ENCODE measurements at regions not wholly inside any gene's neighbourhood (a gene's known extent, or its start where the extent isn't known, plus 50 kb on each side); places are given as distances from the start of the nearest gene placed in this dataset.

DNA sequence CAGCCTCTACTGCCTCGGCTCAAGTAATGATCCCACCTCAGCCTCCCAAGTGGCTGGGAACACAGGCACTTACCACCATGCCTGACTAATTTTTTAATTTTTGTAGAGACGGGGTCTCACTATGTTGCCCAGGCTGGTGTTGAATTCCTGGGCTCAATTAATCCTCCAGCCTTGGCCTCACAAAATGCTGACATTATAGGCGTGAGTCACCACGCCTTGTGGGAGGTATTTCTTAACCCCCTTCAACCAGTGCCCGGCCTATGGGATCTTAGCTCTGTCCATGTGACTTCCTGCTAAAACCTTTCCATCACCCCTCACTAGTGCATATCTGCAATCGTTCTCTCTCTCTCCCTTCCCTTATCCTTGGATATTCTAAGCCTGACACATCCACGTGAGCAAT, 86.4 kb downstream of the FOXD2 start:
- ATAC-seq (ENCODE audit: low read depth) (no peak), DNase-seq (no peak)
- POLR2A ChIA-PET: no interaction called here
- Mint-ChIP-seq H3K27ac (no peak overlapping the region), H3K9me3 (ENCODE audit: insufficient read depth) (peaks cover 5% of the 10 kb centered on the region), H3K4me1 (no peaks in the 10 kb centered on the region), H3K4me3 (no peak overlapping the region), H3K27me3 (peaks cover 50% of the 10 kb centered on the region)
- 79% methylated on average over 4 of the region's 7 CpGs for WGBS (ENCODE audit: insufficient coverage)
- CTCF ChIA-PET: no interaction called here
- H3K9me3 ChIP-seq (ENCODE audit: control extremely low read depth in 1 of 3, control insufficient read depth in 2 of 3, insufficient read depth in 1 of 3, low read length in 2 of 3): peaks cover 0 to 6% (median 4%) of the 10 kb centered on the region in 3 donors
- no peak overlapping the region for H3K9ac ChIP-seq (ENCODE audit: low read length)
- no peak overlapping the region for H2AFZ ChIP-seq (ENCODE audit: insufficient read depth, low read depth, low read length, poor library complexity, severe bottlenecking)
- no peaks in the 10 kb centered on the region for H4K20me1 ChIP-seq (ENCODE audit: control insufficient read depth, insufficient read depth, low read length, poor library complexity, severe bottlenecking)
- H3K27ac ChIP-seq (ENCODE audit: low read length in 2 of 2): no peak overlapping the region
- peaks cover 0 to 16% (median 3%) of the 10 kb centered on the region in 4 experiments for H3K27me3 ChIP-seq (replicated peaks in 1 of 4; ENCODE audit: control extremely low read depth in 1 of 4, control insufficient read depth in 3 of 4, insufficient read depth in 4 of 4, low read length in 3 of 4)
- intact Hi-C loops (cut with micrococcal nuclease): no loop called here
- no peak overlapping the region for H3K4me3 ChIP-seq (ENCODE audit: control extremely low read depth in 1 of 5, extremely low read depth in 1 of 5, insufficient read depth in 1 of 5, low read depth in 2 of 5, low read length in 4 of 5)
- no peak overlapping the region for H3K4me2 ChIP-seq (replicated peaks; ENCODE audit: low read depth, low read length, poor library complexity, severe bottlenecking)
- H3K4me1 ChIP-seq (ENCODE audit: control insufficient read depth in 2 of 2, insufficient read depth in 2 of 2, low read length in 2 of 2): no peaks in the 10 kb centered on the region
- TF ChIP-seq EZH2 (IDR thresholded peaks at IDR 0.05; ENCODE audit: borderline replicate concordance, insufficient read depth, low read depth, low read length, poor library complexity, severe bottlenecking): no peak
- TF ChIP-seq, protein P1, sequence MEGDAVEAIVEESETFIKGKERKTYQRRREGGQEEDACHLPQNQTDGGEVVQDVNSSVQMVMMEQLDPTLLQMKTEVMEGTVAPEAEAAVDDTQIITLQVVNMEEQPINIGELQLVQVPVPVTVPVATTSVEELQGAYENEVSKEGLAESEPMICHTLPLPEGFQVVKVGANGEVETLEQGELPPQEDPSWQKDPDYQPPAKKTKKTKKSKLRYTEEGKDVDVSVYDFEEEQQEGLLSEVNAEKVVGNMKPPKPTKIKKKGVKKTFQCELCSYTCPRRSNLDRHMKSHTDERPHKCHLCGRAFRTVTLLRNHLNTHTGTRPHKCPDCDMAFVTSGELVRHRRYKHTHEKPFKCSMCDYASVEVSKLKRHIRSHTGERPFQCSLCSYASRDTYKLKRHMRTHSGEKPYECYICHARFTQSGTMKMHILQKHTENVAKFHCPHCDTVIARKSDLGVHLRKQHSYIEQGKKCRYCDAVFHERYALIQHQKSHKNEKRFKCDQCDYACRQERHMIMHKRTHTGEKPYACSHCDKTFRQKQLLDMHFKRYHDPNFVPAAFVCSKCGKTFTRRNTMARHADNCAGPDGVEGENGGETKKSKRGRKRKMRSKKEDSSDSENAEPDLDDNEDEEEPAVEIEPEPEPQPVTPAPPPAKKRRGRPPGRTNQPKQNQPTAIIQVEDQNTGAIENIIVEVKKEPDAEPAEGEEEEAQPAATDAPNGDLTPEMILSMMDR (IDR thresholded peaks at IDR 0.05): no peak
- no peaks in the 10 kb centered on the region for H3K79me2 ChIP-seq (ENCODE audit: control insufficient read depth, insufficient read depth, low read length)
- H3K36me3 ChIP-seq (replicated peaks in 1 of 2; ENCODE audit: control extremely low read depth in 1 of 2, control insufficient read depth in 1 of 2, extremely low read depth in 1 of 2, insufficient read depth in 2 of 2, low read length in 1 of 2): no peaks in the 10 kb centered on the region

DNA sequence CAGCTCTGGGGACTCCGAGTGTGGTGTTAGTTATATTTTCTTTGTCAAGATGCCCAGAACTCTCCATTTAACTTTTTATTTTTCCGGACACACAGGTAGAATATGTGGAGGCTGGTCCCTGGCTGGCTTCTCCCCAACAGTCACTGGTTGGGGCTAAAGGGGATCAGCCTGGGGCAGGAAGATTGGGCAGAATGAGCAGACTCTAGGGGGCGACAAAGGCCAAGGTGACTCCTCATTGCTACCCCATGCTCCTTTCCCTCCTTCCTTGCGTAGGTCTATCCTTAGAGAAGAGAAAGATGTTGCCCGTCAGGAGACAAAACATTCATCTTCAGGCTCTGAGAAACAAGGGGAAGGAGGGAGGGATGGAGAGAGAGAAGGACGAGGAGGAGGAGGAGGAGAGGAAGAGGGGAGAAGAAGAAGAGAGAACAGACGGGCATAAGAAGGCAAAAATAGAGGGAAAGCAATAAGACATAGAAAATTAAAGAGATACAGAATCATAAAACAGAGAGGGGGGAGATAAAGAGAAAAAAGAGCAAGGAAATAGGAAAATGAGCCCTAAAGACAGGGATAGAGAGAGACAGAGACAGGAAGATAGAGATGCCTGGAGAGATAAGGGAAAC, 89.9 kb downstream of the FOXD2 start:
- TF ChIP-seq, protein P1 (IDR thresholded peaks at IDR 0.05): no peak
- intact Hi-C loops (cut with micrococcal nuclease): no loop called here
- Histone ChIP-seq H3K4me1 (ENCODE audit: control insufficient read depth in 2 of 2, insufficient read depth in 2 of 2, low read length in 2 of 2) (no peaks in the 10 kb centered on the region), H3K9ac (ENCODE audit: low read length) (no peak overlapping the region), H3K79me2 (ENCODE audit: control insufficient read depth, insufficient read depth, low read length) (no peaks in the 10 kb centered on the region), H3K9me3 (ENCODE audit: control extremely low read depth in 1 of 3, control insufficient read depth in 2 of 3, insufficient read depth in 1 of 3, low read length in 2 of 3) (peaks cover 2 to 10% (median 10%) of the 10 kb centered on the region in 3 donors), H3K36me3 (replicated peaks in 1 of 2; ENCODE audit: control extremely low read depth in 1 of 2, control insufficient read depth in 1 of 2, extremely low read depth in 1 of 2, insufficient read depth in 2 of 2, low read length in 1 of 2) (no peaks in the 10 kb centered on the region), H2AFZ (ENCODE audit: insufficient read depth, low read depth, low read length, poor library complexity, severe bottlenecking) (no peak overlapping the region), H4K20me1 (ENCODE audit: control insufficient read depth, insufficient read depth, low read length, poor library complexity, severe bottlenecking) (no peaks in the 10 kb centered on the region), H3K27ac (ENCODE audit: low read length in 2 of 2) (no peak overlapping the region), H3K4me2 (replicated peaks; ENCODE audit: low read depth, low read length, poor library complexity, severe bottlenecking) (no peak overlapping the region), H3K27me3 (replicated peaks in 1 of 4; ENCODE audit: control extremely low read depth in 1 of 4, control insufficient read depth in 3 of 4, insufficient read depth in 4 of 4, low read length in 3 of 4) (peaks cover 0 to 16% (median 5%) of the 10 kb centered on the region in 4 experiments), H3K4me3 (ENCODE audit: control extremely low read depth in 1 of 5, extremely low read depth in 1 of 5, insufficient read depth in 1 of 5, low read depth in 2 of 5, low read length in 4 of 5) (no peak overlapping the region)
- H3K27me3 Mint-ChIP-seq: peaks cover 66% of the 10 kb centered on the region
- 94% methylated on average over 2 of the region's 7 CpGs for WGBS (ENCODE audit: insufficient coverage)
- H3K9me3 Mint-ChIP-seq (ENCODE audit: insufficient read depth): peaks cover 13% of the 10 kb centered on the region
- H3K4me3 Mint-ChIP-seq: no peak overlapping the region
- ChIA-PET CTCF (interaction anchor here (1.5 kb wide), 1 partner anchor 198 kb away, joined by 3 read pairs; no protein-coding TSS in a partner anchor), POLR2A (no interaction called here)
- DNase-seq: no peak
- H3K4me1 Mint-ChIP-seq: no peaks in the 10 kb centered on the region
- no peak overlapping the region for H3K27ac Mint-ChIP-seq
- ATAC-seq (ENCODE audit: low read depth): no peak

All from B cell (primary cell).